ENCODE measurements at regions not wholly inside any gene's neighbourhood (a gene's known extent, or its start where the extent isn't known, plus 50 kb on each side); places are given as distances from the start of the nearest gene placed in this dataset.

DNA sequence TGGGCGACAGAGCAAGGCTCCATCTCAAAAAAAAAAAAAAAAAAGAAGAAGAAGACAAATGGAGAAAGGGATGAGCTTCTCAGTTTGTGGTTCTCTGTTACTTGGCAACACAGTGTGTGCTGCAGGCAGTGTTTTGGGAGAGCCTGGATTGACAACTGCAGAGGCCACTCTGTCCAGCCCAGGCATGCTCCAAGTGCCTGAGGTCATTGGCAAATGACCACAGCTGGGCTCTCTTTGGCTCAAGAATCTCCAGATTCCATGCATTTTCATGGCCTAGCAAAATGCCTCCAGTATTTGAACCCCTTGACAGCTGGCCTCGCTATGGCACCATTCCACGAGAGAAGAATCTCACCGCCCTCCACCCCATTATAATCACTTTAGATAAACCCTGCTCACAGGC, 126.2 kb downstream of the ANKRD60 start:
- H3K4me2 ChIP-seq (ENCODE audit: insufficient read depth, low read length), result no peak overlapping the region
- no peak for FAIRE-seq

DNA sequence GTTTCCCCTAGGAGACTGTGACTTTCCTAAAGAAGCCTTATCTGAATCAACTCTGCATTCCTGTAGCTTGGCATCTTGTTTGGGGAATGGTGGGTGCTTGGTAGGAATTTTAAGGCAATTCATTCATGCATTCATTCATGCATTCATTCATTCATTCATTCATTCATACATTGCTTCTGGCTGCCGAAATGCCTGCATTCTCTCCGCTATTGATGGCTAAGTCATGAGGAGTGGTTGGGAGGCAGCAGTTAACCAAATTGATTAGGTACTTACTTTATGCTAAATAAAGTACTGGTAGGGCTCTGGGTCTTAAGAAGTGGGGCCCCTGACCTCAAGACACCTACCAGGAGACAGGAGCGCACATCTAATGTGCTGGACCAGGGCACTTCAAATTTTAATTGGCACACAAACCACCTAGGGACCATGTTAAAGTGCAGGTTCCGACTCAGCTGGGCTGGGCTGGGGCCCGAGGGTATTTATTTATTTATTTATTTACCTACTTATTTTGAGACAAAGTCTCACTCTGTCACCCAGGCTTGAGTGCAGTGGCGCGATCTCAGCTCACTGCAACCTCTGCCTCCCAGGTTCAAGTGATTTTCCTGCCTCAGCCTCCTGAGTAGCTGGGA, 127.6 kb downstream of the ANKRD60 start:
- TF ChIP-seq GATA2 (IDR thresholded peaks at IDR 0.05; ENCODE audit: insufficient read depth, insufficient read length, low read depth, low read length), result no peak
- no peak for TF ChIP-seq POLR2A (IDR thresholded peaks at IDR 0.05; ENCODE audit: low read depth, low read length)
- no peak for TF ChIP-seq MYC (IDR thresholded peaks at IDR 0.05; ENCODE audit: low read depth, low read length)
- TF ChIP-seq JUN (IDR thresholded peaks at IDR 0.05; ENCODE audit: borderline replicate concordance, insufficient read depth, insufficient read length, low read depth), result no peak
- TF ChIP-seq FOS (IDR thresholded peaks at IDR 0.05; ENCODE audit: borderline replicate concordance, insufficient read depth, low read length), result no peak
- TF ChIP-seq, protein P1, sequence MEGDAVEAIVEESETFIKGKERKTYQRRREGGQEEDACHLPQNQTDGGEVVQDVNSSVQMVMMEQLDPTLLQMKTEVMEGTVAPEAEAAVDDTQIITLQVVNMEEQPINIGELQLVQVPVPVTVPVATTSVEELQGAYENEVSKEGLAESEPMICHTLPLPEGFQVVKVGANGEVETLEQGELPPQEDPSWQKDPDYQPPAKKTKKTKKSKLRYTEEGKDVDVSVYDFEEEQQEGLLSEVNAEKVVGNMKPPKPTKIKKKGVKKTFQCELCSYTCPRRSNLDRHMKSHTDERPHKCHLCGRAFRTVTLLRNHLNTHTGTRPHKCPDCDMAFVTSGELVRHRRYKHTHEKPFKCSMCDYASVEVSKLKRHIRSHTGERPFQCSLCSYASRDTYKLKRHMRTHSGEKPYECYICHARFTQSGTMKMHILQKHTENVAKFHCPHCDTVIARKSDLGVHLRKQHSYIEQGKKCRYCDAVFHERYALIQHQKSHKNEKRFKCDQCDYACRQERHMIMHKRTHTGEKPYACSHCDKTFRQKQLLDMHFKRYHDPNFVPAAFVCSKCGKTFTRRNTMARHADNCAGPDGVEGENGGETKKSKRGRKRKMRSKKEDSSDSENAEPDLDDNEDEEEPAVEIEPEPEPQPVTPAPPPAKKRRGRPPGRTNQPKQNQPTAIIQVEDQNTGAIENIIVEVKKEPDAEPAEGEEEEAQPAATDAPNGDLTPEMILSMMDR (IDR thresholded peaks at IDR 0.05; ENCODE audit: extremely low read depth in 1 of 2, insufficient read depth in 1 of 2, low read depth in 1 of 2, low read length in 2 of 2), result no peak
- TF ChIP-seq, protein P2, sequence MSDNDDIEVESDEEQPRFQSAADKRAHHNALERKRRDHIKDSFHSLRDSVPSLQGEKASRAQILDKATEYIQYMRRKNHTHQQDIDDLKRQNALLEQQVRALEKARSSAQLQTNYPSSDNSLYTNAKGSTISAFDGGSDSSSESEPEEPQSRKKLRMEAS (IDR thresholded peaks at IDR 0.05; ENCODE audit: insufficient read depth, insufficient read length), result no peak
- no peak for TF ChIP-seq POLR2AphosphoS5 (IDR thresholded peaks at IDR 0.05; ENCODE audit: insufficient read depth, low read depth, low read length)
- no peak for TF ChIP-seq EZH2 (IDR thresholded peaks at IDR 0.05; ENCODE audit: borderline replicate concordance, low read depth, low read length, severe bottlenecking)
- no TSS peak for BruUV-seq (replicated peaks)
- no peak overlapping the region for H2AFZ ChIP-seq (ENCODE audit: low read depth, low read length)
- peaks cover 0 to under 1% of the 10 kb centered on the region in 2 experiments for H3K27me3 ChIP-seq (ENCODE audit: control insufficient read depth in 2 of 2, insufficient read depth in 2 of 2, low read length in 2 of 2)
- no peak overlapping the region for H3K4me2 ChIP-seq (ENCODE audit: insufficient read depth, low read length)
- no peak overlapping the region for H3K9ac ChIP-seq (replicated peaks; ENCODE audit: extremely low read depth, insufficient read depth, low read length)
- no peak overlapping the region for H3K4me3 ChIP-seq (replicated peaks in 1 of 3; ENCODE audit: insufficient read depth in 1 of 3, low read depth in 1 of 3, low read length in 3 of 3)
- DNase-seq (ENCODE audit: low read depth, low spot score) (no peak), FAIRE-seq (no peak)
- H3K4me1 ChIP-seq (ENCODE audit: control insufficient read depth, extremely low read depth, insufficient read depth, low read length), result no peaks in the 10 kb centered on the region
- intact Hi-C loops (cut with micrococcal nuclease) (no loop called here), dilution Hi-C loops (cut with MboI; ENCODE audit: extremely low pct_ligation_motif_present, low sequenced_read_pairs) (no loop called here)
- no peak overlapping the region for H3K27ac ChIP-seq (ENCODE audit: insufficient read depth, low read depth, low read length)
- H3K36me3 ChIP-seq (ENCODE audit: control insufficient read depth in 2 of 2, extremely low read depth in 1 of 2, insufficient read depth in 2 of 2, low read length in 2 of 2), result no peaks in the 10 kb centered on the region
- no peaks in the 10 kb centered on the region for H3K9me1 ChIP-seq (replicated peaks; ENCODE audit: control insufficient read depth, extremely low read depth, insufficient read depth, low read length)
- H4K20me1 ChIP-seq (replicated peaks; ENCODE audit: control insufficient read depth, extremely low read depth, insufficient read depth, low read length), result no peaks in the 10 kb centered on the region
- POLR2A ChIA-PET, result no interaction called here
- no peaks in the 10 kb centered on the region for H3K9me3 ChIP-seq (replicated peaks; ENCODE audit: control insufficient read depth, insufficient read depth, low read length)
- CTCF ChIA-PET, result interaction anchor here (0.8 to 1.6 kb wide), 2 partner anchors 14 to 27 kb away, joined by 3 to 9 read pairs; no protein-coding TSS in a partner anchor
- H3K79me2 ChIP-seq (ENCODE audit: control insufficient read depth, insufficient read depth, low read length), result no peaks in the 10 kb centered on the region

More for the DNA sequence above, 126.2 kb downstream of the ANKRD60 start:
- Histone ChIP-seq H3K9ac (replicated peaks; ENCODE audit: extremely low read depth, insufficient read depth, low read length) (no peak overlapping the region), H3K9me3 (replicated peaks; ENCODE audit: control insufficient read depth, insufficient read depth, low read length) (no peaks in the 10 kb centered on the region), H3K27ac (ENCODE audit: insufficient read depth, low read depth, low read length) (no peak overlapping the region), H2AFZ (ENCODE audit: low read depth, low read length) (no peak overlapping the region), H3K4me3 (replicated peaks in 1 of 3; ENCODE audit: insufficient read depth in 1 of 3, low read depth in 1 of 3, low read length in 3 of 3) (no peak overlapping the region), H3K36me3 (ENCODE audit: control insufficient read depth in 2 of 2, extremely low read depth in 1 of 2, insufficient read depth in 2 of 2, low read length in 2 of 2) (no peaks in the 10 kb centered on the region), H3K27me3 (ENCODE audit: control insufficient read depth in 2 of 2, insufficient read depth in 2 of 2, low read length in 2 of 2) (no peaks in the 10 kb centered on the region), H3K4me1 (ENCODE audit: control insufficient read depth, extremely low read depth, insufficient read depth, low read length) (no peaks in the 10 kb centered on the region), H3K9me1 (replicated peaks; ENCODE audit: control insufficient read depth, extremely low read depth, insufficient read depth, low read length) (no peaks in the 10 kb centered on the region), H3K79me2 (ENCODE audit: control insufficient read depth, insufficient read depth, low read length) (no peaks in the 10 kb centered on the region), H4K20me1 (replicated peaks; ENCODE audit: control insufficient read depth, extremely low read depth, insufficient read depth, low read length) (no peaks in the 10 kb centered on the region)
- ChIA-PET POLR2A (no interaction called here), CTCF (interaction anchor here (2.5 kb wide), 1 partner anchor 15 kb away, joined by 7 read pairs; no protein-coding TSS in a partner anchor)
- BruUV-seq (replicated peaks), result no TSS peak
- dilution Hi-C loops (cut with MboI; ENCODE audit: extremely low pct_ligation_motif_present, low sequenced_read_pairs) (no loop called here), intact Hi-C loops (cut with micrococcal nuclease) (no loop called here)
- TF ChIP-seq GATA2 (IDR thresholded peaks at IDR 0.05; ENCODE audit: insufficient read depth, insufficient read length, low read depth, low read length) (no peak), EZH2 (IDR thresholded peaks at IDR 0.05; ENCODE audit: borderline replicate concordance, low read depth, low read length, severe bottlenecking) (no peak), JUN (IDR thresholded peaks at IDR 0.05; ENCODE audit: borderline replicate concordance, insufficient read depth, insufficient read length, low read depth) (no peak), FOS (IDR thresholded peaks at IDR 0.05; ENCODE audit: borderline replicate concordance, insufficient read depth, low read length) (no peak), POLR2AphosphoS5 (IDR thresholded peaks at IDR 0.05; ENCODE audit: insufficient read depth, low read depth, low read length) (no peak)
- TF ChIP-seq, protein P2 (IDR thresholded peaks at IDR 0.05; ENCODE audit: insufficient read depth, insufficient read length), result no peak
- DNase-seq (ENCODE audit: low read depth, low spot score), result no peak
